HepG2 (cell line): ENCODE measurements at regions not wholly inside any gene's neighbourhood (a gene's known extent, or its start where the extent isn't known, plus 50 kb on each side); places are given as distances from the start of the nearest gene placed in this dataset.

Experiments used
- ATAC-seq: fragments of 200-7000 bp; cut with Tn5 transposase; 3 replicates; pipeline ENCODE4 v1.9.1; 2020; ENCODE audit warnings: mild to moderate bottlenecking, moderate library complexity
- BruUV-seq: library from RNA; stranded (reverse); fragments of 400-500 nt; replicated peaks from 2 replicates; lab custom pipeline; 2021; lab: Mats Ljungman, UMichigan
- CTCF ChIA-PET: fragments of 300-600 bp; formaldehyde crosslinking; extraction: SDS; loops from one replicate; lab custom pipeline; 2021; ENCODE audit warnings: low total read pairs, inconsistent platforms, low intra/inter-chr PET ratio; lab: Yijun Ruan, JAX
- POLR2A ChIA-PET: fragments of 350-600 bp; sonication (Branson Sonifier 250); formaldehyde crosslinking; loops from one replicate; lab custom pipeline; 2020; ENCODE audit warnings: antibody characterized with exemption, inconsistent platforms; lab: Yijun Ruan, JAX
- DNase-seq: peaks from one replicate; pipeline ENCODE4 v3.0.0-alpha.2; 2015; ENCODE audit warnings: low spot score
- FAIRE-seq: peaks from 3 replicates; lab custom pipeline; 2011; peaks lifted over from hg19 to GRCh38; lab: Jason Lieb, UNC
- H2AFZ ChIP-seq: one replicate; pipeline ENCODE4 v1.6.1; 2011; ENCODE audit warnings: low read length, inconsistent platforms
- H3K27ac ChIP-seq: fragments of 300-600 bp; 3 replicates; pipeline ENCODE4 v1.8.0; 2011; ENCODE audit warnings: mixed run types, mild to moderate bottlenecking, mixed read lengths, low read length, inconsistent platforms; ENCODE audit not compliant: insufficient read depth; ENCODE audit errors: extremely low read length
- H3K27me3 ChIP-seq, 2 experiments: fragments of 200-600 bp in 1 of 2; 2 replicates in 1 of 2; 3 replicates in 1 of 2; pipeline versions ENCODE4 v1.6.0 to v1.8.0; 2011; ENCODE audit warnings: low read length in 2 of 2, mild to moderate bottlenecking in 2 of 2, moderate library complexity in 2 of 2, inconsistent platforms in 1 of 2; ENCODE audit not compliant: insufficient read depth in 2 of 2, control insufficient read depth in 1 of 2
- H3K36me3 ChIP-seq, 2 experiments: fragments of 200-600 bp in 1 of 2; replicated peaks in 1 of 2; 2 replicates in 1 of 2; 3 replicates in 1 of 2; pipeline versions ENCODE4 v1.5.1 to v1.8.0; 2011; ENCODE audit warnings: low read length in 2 of 2, inconsistent platforms in 1 of 2; ENCODE audit not compliant: insufficient read depth in 2 of 2, control insufficient read depth in 1 of 2
- H3K4me1 ChIP-seq: 2 replicates; pipeline ENCODE4 v1.5.1; 2012; ENCODE audit warnings: low read length, inconsistent platforms; ENCODE audit not compliant: insufficient read depth
- H3K4me2 ChIP-seq: 2 replicates; pipeline ENCODE4 v1.6.0; 2011; ENCODE audit warnings: low read depth, low read length, inconsistent platforms
- H3K4me3 ChIP-seq, 3 experiments: fragments of 200-600 bp in 1 of 3; sonication (generic), shearing (Covaris generic) in 1 of 3; replicated peaks in 1 of 3; 2 replicates each; pipeline ENCODE4 v1.5.1; 2011 to 2016; ENCODE audit warnings: low read length in 3 of 3, inconsistent platforms in 2 of 3, low read depth in 2 of 3, mild to moderate bottlenecking in 2 of 3, control low read depth in 1 of 3, mixed read lengths in 1 of 3; ENCODE audit not compliant: insufficient read depth in 1 of 3
- H3K79me2 ChIP-seq: one replicate; pipeline ENCODE4 v1.6.1; 2011; ENCODE audit warnings: low read length, inconsistent platforms; ENCODE audit not compliant: insufficient read depth
- H3K9ac ChIP-seq: 2 replicates; pipeline ENCODE4 v1.6.0; 2011; ENCODE audit warnings: mild to moderate bottlenecking, low read depth, low read length, inconsistent platforms; ENCODE audit not compliant: insufficient read depth
- H3K9me3 ChIP-seq: 2 replicates; pipeline ENCODE4 v1.5.1; 2012; ENCODE audit warnings: mild to moderate bottlenecking, low read length
- H4K20me1 ChIP-seq: 2 replicates; pipeline ENCODE4 v1.6.0; 2011; ENCODE audit warnings: inconsistent platforms, mild to moderate bottlenecking, low read length, moderate library complexity; ENCODE audit not compliant: insufficient read depth
- BRF2 ChIP-seq: sonication (generic); formaldehyde crosslinking; IDR thresholded peaks from 2 replicates; pipeline ENCODE4 v1.8.1; 2022; ENCODE audit warnings: mild to moderate bottlenecking, missing genetic modification reagents
- EEA1 ChIP-seq: sonication (generic); formaldehyde crosslinking; IDR thresholded peaks from 2 replicates; pipeline ENCODE4 v1.5.1; 2020; ENCODE audit warnings: mild to moderate bottlenecking, missing genetic modification reagents, borderline replicate concordance
- MATR3 ChIP-seq: sonication (generic); formaldehyde crosslinking; IDR thresholded peaks from 2 replicates; pipeline ENCODE4 v1.4.0; 2020; ENCODE audit warnings: missing genetic modification reagents
- NFE2L2 ChIP-seq: fragments of 150-350 bp; IDR thresholded peaks from 2 replicates; pipeline ENCODE4 v1.6.1; 2014; ENCODE audit warnings: low read length
- NPAS2 ChIP-seq: sonication (generic); formaldehyde crosslinking; IDR thresholded peaks from 2 replicates; pipeline ENCODE4 v1.8.0; 2022; ENCODE audit warnings: mild to moderate bottlenecking, missing genetic modification reagents, borderline replicate concordance
- PAF1 ChIP-seq: IDR thresholded peaks from 2 replicates; pipeline ENCODE4 v1.6.1; 2016; ENCODE audit warnings: missing genetic modification reagents, missing compliant biosample characterization
- PHF8 ChIP-seq: sonication (generic); formaldehyde crosslinking; IDR thresholded peaks from 2 replicates; pipeline ENCODE4 v1.5.0; 2020; ENCODE audit warnings: missing genetic modification reagents
- SMAD9 ChIP-seq: sonication (generic); formaldehyde crosslinking; IDR thresholded peaks from 2 replicates; pipeline ENCODE4 v1.5.1; 2020; ENCODE audit warnings: mild to moderate bottlenecking, missing genetic modification reagents
- SNAI1 ChIP-seq: sonication (generic); formaldehyde crosslinking; IDR thresholded peaks from 2 replicates; pipeline ENCODE4 v1.5.0; 2020; ENCODE audit warnings: mild to moderate bottlenecking, missing genetic modification reagents, borderline replicate concordance
- SRY ChIP-seq: sonication (generic); formaldehyde crosslinking; IDR thresholded peaks from 2 replicates; pipeline ENCODE4 v1.8.0; 2022; ENCODE audit warnings: mild to moderate bottlenecking, missing genetic modification reagents
- TERF1 ChIP-seq: sonication (generic); formaldehyde crosslinking; IDR thresholded peaks from 2 replicates; pipeline ENCODE4 v1.8.0; 2022; ENCODE audit warnings: mild to moderate bottlenecking, missing genetic modification reagents, moderate library complexity
- TOPORS ChIP-seq: sonication (generic); formaldehyde crosslinking; IDR thresholded peaks from 2 replicates; pipeline ENCODE4 v1.8.0; 2023; ENCODE audit warnings: mild to moderate bottlenecking, missing genetic modification reagents
- XRCC5 ChIP-seq: fragments of 200-400 bp; formaldehyde crosslinking; optimal IDR thresholded peaks from 2 replicates; pipeline ENCODE3; 2017; ENCODE audit warnings: mild to moderate bottlenecking, low read length
- ZBTB20 ChIP-seq: sonication (generic); formaldehyde crosslinking; IDR thresholded peaks from 2 replicates; pipeline ENCODE4 v1.8.1; 2023; ENCODE audit warnings: missing genetic modification reagents, low read depth, mild to moderate bottlenecking, borderline replicate concordance
- ZNF24 ChIP-seq: fragments of 450-650 bp; IDR thresholded peaks from 2 replicates; pipeline ENCODE4 v1.6.1; 2017; ENCODE audit warnings: antibody characterized with exemption, mild to moderate bottlenecking
- ZNF333 ChIP-seq: sonication (generic); formaldehyde crosslinking; IDR thresholded peaks from 2 replicates; pipeline ENCODE4 v1.4.0; 2020; ENCODE audit warnings: mild to moderate bottlenecking, missing genetic modification reagents, borderline replicate concordance
- ZNF44 ChIP-seq: sonication (generic); formaldehyde crosslinking; IDR thresholded peaks from 2 replicates; pipeline ENCODE4 v1.5.1; 2020; ENCODE audit warnings: mild to moderate bottlenecking, missing genetic modification reagents
- ZNF550 ChIP-seq: sonication (generic); formaldehyde crosslinking; IDR thresholded peaks from 2 replicates; pipeline ENCODE4 v1.4.0; 2020; ENCODE audit warnings: mild to moderate bottlenecking, missing genetic modification reagents, borderline replicate concordance
- ZNF816 ChIP-seq: sonication (generic); formaldehyde crosslinking; IDR thresholded peaks from 2 replicates; pipeline ENCODE4 v1.8.0; 2022; ENCODE audit warnings: missing genetic modification reagents, mild to moderate bottlenecking, borderline replicate concordance
- ZSCAN31 ChIP-seq: sonication (generic); formaldehyde crosslinking; IDR thresholded peaks from 2 replicates; pipeline ENCODE4 v1.5.0; 2020; ENCODE audit warnings: low read depth, mild to moderate bottlenecking, missing genetic modification reagents
- WGBS: methylation state at CpG from one replicate; pipeline ENCODE4 v1.1.6; 2017; ENCODE audit warnings: low lambda C conversion rate; 5-methylcytosine and 5-hydroxymethylcytosine counted together
- in situ Hi-C: cut with HindIII; loops from 2 replicates; pipeline ENCODE4 v1.10.0; 2017; ENCODE audit warnings: low pct_unique_long_range_greater_than_20kb; ENCODE audit not compliant: extremely low pct_ligation_motif_present
- intact Hi-C: fragments of 100-400 bp; cut with micrococcal nuclease; formaldehyde crosslinking; loops from one replicate; pipeline ENCODE4 v1.10.0; 2022; ENCODE audit not compliant: unreplicated experiment

GRCh38 chr4:71195924-71196323 lies 142.9 kb upstream of the SLC4A4 start:
- H3K9me3 ChIP-seq: no peaks in the 10 kb centered on the region
- H3K36me3 ChIP-seq: no peaks in the 10 kb centered on the region
- BruUV-seq: no TSS peak
- no peak overlapping the region for H3K4me3 ChIP-seq
- no peak overlapping the region for H3K9ac ChIP-seq
- no peak overlapping the region for H2AFZ ChIP-seq
- TF ChIP-seq NFE2L2 (no peak), TOPORS (CRISPR knock-in tag) (no peak), MATR3 (CRISPR knock-in tag) (no peak), PHF8 (CRISPR knock-in tag) (no peak), SMAD9 (CRISPR knock-in tag) (no peak), SNAI1 (CRISPR knock-in tag) (no peak), EEA1 (CRISPR knock-in tag) (no peak), SRY (no peak), ZNF550 (CRISPR knock-in tag) (no peak), NPAS2 (CRISPR knock-in tag) (no peak), ZSCAN31 (CRISPR knock-in tag) (no peak), TERF1 (CRISPR knock-in tag) (no peak), ZNF24 (no peak), ZBTB20 (CRISPR knock-in tag) (no peak), ZNF816 (CRISPR knock-in tag) (no peak), BRF2 (CRISPR knock-in tag) (no peak), ZNF44 (no peak), XRCC5 (no peak), ZNF333 (CRISPR knock-in tag) (no peak), PAF1 (CRISPR knock-in tag) (no peak)
- WGBS: 14% methylated on average over 4 of the region's 4 CpGs
- no peak for FAIRE-seq
- no peaks in the 10 kb centered on the region for H4K20me1 ChIP-seq
- no peak overlapping the region for H3K4me2 ChIP-seq
- no peaks in the 10 kb centered on the region for H3K4me1 ChIP-seq
- no peaks in the 10 kb centered on the region for H3K79me2 ChIP-seq
- no peaks in the 10 kb centered on the region for H3K27me3 ChIP-seq
- H3K27ac ChIP-seq: no peak overlapping the region
- ChIA-PET POLR2A (no interaction called here), CTCF (no interaction called here)
- intact Hi-C loops: no loop called here
- in situ Hi-C loops: no loop called here
- ATAC-seq: no peak
- no peak for DNase-seq
